ENCODE measurements at regions not wholly inside any gene's neighbourhood (a gene's known extent, or its start where the extent isn't known, plus 50 kb on each side); places are given as distances from the start of the nearest gene placed in this dataset.
A peak's percentile ranks its signal among the peaks of the same experiment; 100 is the strongest.

DNA sequence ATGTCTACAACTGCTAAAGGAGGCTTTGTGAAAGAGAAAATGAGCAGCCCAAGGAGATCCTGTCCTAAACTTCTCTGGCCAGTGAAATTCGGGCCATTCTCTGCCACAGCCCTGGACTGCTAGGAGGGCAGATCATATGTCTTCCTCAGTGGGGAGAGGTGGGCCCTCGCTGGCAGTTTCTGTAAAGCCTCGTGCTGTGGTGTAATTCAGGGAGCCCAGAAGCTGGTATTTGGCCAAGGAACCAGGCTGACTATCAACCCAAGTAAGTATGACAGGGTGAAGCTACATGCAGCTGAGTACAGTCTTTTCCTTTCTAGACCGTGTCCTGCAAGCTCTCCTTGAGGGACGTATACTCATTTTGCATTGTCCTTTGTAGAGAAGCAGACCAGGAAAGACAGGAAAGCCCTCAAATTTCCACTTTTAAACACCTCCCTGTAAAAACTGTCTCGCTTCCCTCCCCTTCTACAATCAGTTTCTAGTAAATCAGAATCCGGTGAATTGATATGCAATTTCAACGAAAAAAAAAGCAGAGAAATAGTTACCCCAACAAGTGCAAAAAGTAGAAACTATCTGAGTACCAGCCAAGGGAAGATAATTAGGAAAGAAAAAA is 106.8 kb downstream of the DAD1 start:
- no peak overlapping the region for H3K4me3 ChIP-seq
- H3K27ac ChIP-seq, result peak overlapping the region in 15 of 21 experiments; percentile 7 to 88 (median 61)

GRCh38 chr14:22481546-22481945 is 107.5 kb downstream of the DAD1 start:
- Histone ChIP-seq H3K4me3 (no peak overlapping the region), H3K27ac (peak overlapping the region in 11 of 21 experiments; percentile 32 to 88 (median 63))

- H3K27ac ChIP-seq, result peak overlapping the region in 11 of 21 experiments; percentile 2 to 88 (median 43)
- H3K4me3 ChIP-seq, result no peak overlapping the region
Observed at GRCh38 chr14:22479776-22480464, 109.1 kb downstream of the DAD1 start.

- H3K4me3 ChIP-seq, result no peak overlapping the region
- H3K27ac ChIP-seq, result peak overlapping the region in 14 of 21 experiments; percentile 2 to 88 (median 55)
Observed at GRCh38 chr14:22479132-22479531, 109.9 kb downstream of the DAD1 start.

DNA sequence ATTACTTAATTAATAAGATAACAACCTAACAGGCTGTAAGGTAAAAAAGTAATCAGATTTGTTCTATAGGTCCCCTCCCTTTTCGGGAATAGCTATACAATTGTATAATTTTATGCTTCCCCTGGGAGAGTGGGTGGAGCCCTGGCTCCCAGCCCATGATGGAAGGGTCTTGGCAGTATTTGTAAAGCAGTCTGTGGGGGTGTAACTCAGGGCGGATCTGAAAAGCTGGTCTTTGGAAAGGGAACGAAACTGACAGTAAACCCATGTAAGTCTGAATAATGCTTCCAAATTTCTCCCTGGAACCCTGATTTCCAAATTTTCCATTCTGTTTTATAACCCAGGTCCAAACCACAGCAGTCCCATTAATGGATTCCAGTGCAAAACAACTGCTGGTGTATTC is 110.4 kb downstream of the DAD1 start:
- peak overlapping the region in 12 of 21 experiments; percentile 5 to 88 (median 60) for H3K27ac ChIP-seq
- no peak overlapping the region for H3K4me3 ChIP-seq

DNA sequence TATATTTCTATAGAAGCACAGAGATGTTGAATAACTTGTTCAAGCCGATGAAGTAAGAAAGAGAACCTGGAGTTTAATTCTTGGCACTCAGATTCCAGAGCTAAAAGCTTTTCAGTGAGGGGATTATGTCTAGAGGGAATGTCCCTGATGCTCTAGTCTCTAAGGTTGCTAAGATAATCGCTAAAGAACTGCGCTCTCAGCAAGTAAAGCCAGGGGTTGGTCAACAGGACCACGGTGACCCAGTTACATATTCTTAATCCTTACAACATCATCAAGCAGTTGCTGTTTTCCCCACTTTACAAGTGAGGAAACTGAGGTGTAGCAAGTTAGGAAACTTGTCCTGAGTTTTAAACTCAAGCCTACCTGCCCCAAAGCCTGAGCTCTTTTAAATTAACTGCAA is 110.8 kb downstream of the DAD1 start:
- no peak overlapping the region for H3K4me3 ChIP-seq
- peak overlapping the region in 9 of 21 experiments; percentile 5 to 88 (median 63) for H3K27ac ChIP-seq

DNA sequence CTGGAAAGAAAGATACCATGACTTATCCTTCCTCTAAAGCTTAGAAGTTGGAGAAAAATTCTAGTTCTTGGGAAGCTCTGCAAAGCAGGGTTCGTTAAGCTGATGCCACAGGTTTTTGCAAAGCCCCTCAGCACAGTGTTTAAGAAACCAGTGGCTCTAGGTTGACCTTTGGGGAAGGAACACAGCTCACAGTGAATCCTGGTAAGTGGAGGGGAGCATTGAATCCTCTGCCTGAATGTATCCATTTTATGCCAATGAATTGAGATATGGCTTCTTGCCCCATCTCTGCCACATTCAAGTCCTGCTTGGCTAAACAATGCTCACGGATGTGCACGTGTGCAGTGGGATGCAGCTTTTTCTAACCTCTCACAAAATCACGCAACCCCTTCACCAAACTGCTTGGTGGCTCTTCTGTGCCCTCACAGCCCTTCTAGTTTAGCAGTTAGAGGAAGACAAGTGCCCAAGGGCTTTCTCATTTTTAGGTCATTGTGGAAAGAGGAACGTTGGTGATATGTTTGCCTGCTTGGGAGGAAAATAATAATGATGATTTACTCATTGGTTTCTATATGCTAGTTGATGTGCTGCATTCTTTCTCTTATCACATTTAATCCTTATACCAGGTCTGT is 111.3 kb downstream of the DAD1 start:
- Histone ChIP-seq H3K4me3 (no peak overlapping the region), H3K27ac (peak overlapping the region in 10 of 21 experiments; percentile 12 to 88 (median 62))

GRCh38 chr14:22476887-22477286 is 112.1 kb downstream of the DAD1 start:
- H3K4me3 ChIP-seq, result no peak overlapping the region
- H3K27ac ChIP-seq, result peak overlapping the region in 4 of 21 experiments; percentile 22 to 88 (median 32)

- Histone ChIP-seq H3K27ac (peak overlapping the region in 8 of 21 experiments; percentile 0 to 88 (median 28)), H3K4me3 (no peak overlapping the region)
Observed at GRCh38 chr14:22476005-22476751, 112.8 kb downstream of the DAD1 start.

- H3K27ac ChIP-seq, result peak overlapping the region in 9 of 21 experiments; percentile 10 to 88 (median 32)
- no peak overlapping the region for H3K4me3 ChIP-seq
Observed at GRCh38 chr14:22475381-22475780, 113.6 kb downstream of the DAD1 start.

GRCh38 chr14:22474730-22475351 is 114.2 kb downstream of the DAD1 start:
- H3K4me3 ChIP-seq, result no peak overlapping the region
- H3K27ac ChIP-seq, result peak overlapping the region in 11 of 21 experiments; percentile 10 to 88 (median 49)

DNA sequence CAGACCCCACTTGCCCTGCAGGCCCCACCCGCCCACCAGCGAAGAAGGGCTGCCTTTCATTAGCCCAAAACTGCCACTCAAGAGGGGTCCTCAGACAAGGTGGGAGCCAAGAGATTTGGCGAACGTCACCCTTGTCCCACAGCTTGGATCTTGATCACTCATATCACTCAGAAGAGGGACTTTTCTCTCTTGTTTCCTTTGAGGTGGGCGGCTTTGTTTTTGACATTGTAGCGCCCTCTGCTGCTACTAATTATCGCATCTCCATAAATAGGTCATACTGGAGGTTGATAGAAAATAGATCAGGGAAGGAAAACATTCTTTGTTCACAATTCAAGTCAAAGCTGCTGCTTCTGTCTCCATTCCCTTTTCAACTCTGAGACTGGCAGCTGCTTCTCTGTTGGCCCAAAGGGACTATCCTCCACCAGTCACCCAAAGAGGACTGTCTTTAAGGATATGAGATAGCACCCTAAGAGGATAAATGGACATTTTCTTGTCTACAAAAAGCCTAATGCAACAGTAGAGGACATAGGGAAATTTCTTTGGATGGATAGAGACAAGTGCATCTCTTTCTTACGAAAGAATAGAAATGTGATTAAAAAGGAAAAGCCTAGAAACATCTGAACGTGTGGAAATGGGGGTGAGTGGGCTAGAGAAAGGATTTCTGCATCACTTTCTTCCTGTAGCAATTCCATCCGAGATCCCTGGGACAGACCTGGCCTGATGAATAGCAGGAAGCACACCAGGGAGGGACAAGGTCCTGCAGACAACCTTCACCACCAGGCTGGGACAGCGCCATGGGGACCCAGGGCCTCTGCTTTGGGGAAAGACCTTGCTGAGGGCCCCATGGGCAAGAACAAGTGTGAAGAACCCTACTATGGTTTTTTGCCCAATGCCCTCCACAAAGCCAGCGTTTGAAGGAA is 115.8 kb downstream of the DAD1 start:
- Histone ChIP-seq H3K4me3 (no peak overlapping the region), H3K27ac (peak overlapping the region in 2 of 21 experiments; percentile 54 to 88)

DNA sequence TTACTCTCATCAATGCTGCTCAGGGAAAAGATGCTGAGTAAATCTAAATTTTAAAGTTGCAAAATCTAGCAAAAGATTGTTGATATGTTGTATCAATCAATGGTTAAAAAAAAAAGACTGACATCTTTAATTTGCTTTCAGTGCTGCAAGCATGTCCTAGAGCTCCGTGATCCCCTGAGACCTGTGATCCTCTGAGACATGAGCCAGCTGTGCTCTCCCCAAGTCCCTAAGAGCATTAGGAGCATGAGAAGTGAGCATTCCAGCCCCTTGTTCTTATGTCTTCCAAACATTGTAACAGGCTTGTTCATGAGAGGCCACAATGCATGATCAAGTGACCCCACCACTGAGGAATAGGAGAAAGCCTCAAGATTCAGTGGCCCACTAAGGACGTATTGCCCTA is 116.6 kb downstream of the DAD1 start:
- Histone ChIP-seq H3K4me3 (no peak overlapping the region), H3K27ac (peak overlapping the region in 1 of 21 experiments; percentile 54)

- Histone ChIP-seq H3K4me3 (no peak overlapping the region), H3K27ac (no peak overlapping the region)
Observed at GRCh38 chr14:22471545-22472121, 117.4 kb downstream of the DAD1 start.

DNA sequence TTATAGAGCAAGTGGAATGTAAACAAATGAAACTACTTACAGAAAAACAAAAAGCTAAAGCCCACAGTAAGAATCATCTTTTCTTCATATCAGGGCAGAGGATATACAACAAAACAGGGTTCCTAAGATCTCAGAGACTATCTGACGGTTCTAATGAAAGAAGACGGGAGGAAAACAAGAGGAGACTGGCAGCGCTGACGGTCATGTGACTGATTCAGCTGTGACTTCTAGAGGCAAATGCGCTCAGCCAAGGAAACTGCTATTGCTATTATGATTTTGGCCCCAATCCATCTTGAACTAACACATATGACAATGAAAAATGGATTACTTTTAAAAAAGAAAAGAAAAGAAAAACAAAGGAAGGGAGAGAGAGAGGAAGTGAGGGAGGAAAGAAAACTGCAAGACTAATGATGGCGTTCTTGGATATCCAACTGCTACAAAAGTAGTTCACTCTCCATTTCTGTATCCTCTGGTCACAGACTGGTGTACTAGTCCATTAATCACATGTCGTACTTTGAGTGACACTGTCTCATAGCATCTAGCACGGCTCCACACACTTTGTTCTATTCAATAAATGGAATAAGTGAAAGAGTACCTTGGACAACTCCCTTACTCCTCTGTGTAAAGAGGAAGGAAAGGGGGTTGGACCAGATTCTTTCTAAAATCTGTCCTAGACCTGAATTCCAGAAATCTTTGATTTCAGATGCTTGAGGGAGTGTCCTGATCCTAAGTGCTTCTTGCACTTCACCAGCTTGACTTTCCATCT is 119.3 kb downstream of the DAD1 start:
- Histone ChIP-seq H3K4me3 (no peak overlapping the region), H3K27ac (peak overlapping the region in 1 of 21 experiments; percentile 12)

DNA sequence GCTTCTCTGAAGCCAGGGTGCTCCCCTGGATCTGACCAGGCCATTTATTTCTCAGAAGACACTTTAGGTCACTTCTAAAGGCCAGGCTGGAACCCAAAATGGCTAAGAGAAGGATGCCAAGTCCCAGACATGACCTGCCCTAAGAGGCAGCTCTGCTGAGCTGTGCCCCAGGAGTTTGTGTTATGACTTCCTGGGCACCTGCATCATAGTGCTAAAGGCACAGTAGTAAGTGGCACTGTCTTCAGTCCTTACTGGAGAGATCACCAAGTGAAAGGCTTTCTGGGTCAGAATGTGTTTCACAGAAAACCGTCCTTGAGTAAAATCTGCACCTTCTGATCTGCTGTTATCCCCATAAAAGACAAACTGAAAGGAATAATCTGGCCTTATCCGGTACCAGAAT is 120.2 kb downstream of the DAD1 start:
- Histone ChIP-seq H3K27ac (no peak overlapping the region), H3K4me3 (no peak overlapping the region)

GRCh38 chr14:22466491-22466890 is 122.5 kb downstream of the DAD1 start:
- H3K4me3 ChIP-seq, result no peak overlapping the region
- H3K27ac ChIP-seq, result no peak overlapping the region
